T-helper 22 cell (primary cell): ENCODE measurements at regions not wholly inside any gene's neighbourhood (a gene's known extent, or its start where the extent isn't known, plus 50 kb on each side); places are given as distances from the start of the nearest gene placed in this dataset.

ENCODE experiments used
- DNase-seq: peaks from one replicate; pipeline ENCODE4 v3.0.0-alpha.2; 2020; ENCODE audit warnings: low read depth

DNA sequence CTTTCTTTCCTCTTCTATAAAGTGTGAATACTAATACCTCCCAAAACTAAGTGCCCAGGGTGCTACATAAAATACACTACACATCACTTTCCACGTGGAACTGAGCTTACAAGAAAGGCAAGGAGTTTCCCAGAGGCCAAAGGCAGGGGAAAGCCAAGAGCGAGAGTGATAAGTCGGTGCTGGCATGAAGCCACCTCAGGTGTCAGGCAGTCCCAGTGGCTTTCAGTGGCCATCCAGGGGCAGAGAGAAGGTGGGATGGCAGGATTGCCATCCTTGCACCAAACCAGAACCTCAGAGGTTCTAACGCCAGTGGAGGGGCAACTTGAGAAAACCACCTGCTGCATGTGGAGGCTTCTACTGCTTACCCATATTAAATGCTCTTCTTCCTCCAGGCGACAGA, 79.7 kb upstream of the DIO3 start:
- no peak for DNase-seq

DNA sequence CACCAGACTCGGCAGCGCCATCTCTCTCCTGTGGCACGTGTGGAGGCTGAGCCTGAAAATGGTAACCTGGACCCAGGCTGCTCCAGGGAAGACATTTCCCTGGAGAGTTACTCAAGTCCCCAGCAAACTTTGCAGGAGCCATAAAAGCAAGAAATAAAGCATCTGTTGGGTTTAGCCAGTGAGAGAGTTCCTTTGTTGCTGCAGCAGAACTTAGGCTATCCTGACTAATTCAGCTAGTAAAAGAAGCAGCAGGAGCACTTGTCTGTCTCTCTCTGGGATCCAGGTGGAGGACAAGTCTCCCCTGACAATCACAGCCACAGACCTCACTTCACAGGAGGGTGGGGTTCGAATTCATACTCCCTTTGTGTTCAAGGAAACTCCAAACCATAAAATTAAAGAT, 79.2 kb upstream of the DIO3 start:
- DNase-seq, result no peak

DNA sequence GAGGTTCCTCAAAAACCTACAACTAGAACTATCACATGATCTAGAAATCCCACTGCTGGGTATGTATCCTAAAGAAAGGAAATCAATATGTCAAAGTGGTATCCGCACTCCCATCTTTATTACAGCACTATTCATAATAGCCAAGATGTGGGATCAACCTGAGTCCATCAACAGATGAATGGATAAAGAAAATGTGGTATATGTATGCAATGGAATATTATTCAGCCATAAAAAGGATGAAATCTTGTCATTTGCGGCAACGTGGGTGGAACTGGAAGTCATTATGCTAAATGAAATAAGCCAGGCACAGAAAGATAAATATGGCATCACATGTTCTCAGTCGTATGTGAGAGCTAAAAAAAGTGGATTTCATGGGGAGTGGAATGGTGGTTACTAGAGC, 77.5 kb upstream of the DIO3 start:
- DNase-seq, result no peak

DNA sequence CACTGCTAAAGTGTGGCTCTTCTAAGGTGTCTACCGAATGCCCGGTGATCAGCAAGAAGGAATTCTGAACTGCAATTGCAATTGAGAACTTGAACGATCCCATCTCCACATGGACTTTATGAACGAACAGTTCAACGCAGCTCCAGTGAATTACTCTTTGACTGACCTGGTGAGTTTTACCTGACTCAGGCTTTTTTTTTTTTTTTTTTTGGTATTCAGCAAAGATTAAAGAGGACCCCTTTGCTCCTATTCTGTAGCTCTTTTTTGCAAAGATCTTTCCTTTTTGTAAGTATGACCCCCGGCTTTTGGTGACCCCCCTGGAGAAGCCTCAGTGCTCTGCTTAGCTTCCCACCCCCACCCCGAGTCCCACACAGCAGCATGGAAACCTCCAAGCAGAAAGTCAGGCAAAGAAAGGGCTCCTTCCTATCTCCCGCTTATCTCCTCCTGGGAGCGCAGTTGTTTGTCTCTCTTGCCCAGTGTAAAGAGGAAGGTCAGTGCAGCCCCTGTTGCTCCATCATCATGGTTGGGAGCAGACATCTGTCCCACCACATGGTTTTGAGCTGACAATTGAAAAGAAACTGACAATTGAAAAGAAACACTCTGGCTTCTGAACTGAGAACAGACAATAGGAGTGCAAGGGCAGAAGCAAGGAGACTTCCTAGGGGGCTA, 72.1 kb upstream of the DIO3 start:
- DNase-seq, result no peak

DNA sequence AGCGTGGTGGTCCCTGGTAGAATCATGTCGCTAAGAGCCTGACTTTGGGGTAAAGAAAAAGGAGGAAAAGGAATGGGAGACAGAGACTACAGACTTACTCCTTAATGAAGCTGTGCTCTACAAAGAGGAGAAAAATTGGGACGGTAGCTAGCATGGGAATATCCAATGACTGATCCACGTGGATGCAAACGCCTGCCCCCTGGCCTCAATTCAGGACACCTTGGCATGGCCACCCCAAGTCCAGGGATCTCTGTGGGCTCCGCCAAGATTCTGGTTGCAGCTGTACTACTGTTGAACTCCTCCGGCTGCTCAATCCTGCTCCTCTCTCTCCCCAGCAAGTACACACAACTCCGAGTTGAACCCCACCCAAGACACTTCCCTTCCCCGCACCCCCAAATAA, 70.5 kb upstream of the DIO3 start:
- no peak for DNase-seq

DNA sequence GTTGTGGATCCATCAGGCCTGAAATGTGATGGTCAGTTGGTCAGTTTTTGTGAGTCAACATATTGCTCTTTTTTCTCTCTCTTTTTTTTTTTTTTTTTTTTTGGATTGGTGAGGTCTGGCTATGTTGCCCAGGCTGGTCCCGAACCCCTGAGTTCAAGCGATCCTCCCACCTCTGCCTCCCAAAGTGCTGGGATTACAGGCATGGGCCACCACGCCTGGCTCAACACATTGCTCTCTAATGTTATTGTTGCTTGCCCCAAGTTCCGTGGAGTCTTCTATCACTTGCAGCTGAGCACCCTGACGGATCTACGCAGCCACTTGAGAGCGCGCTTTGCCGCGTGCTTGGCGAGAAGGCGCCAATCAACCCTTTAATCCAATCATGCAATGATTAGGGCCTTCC, 69.5 kb upstream of the DIO3 start:
- DNase-seq, result no peak

DNA sequence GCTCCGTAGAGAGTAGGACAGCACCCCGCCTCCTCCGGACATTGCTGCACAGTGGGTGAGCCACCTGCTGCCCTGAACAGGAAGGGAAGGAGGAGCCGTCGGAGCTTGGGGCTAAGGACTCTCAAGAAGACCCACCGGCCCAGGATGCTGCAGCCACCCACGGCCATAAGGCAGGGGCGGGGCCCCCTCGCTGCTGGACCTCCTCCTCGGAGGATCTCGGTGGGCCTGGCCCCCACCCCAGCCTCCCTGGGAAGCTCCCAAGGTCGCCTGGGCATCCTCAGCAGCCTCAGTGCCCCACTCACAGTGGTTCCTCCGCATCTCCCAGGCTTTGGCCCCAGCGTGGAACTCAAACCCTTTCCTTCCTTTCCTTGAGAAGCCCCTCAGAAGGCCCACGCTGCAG, 68.6 kb upstream of the DIO3 start:
- no peak for DNase-seq

DNA sequence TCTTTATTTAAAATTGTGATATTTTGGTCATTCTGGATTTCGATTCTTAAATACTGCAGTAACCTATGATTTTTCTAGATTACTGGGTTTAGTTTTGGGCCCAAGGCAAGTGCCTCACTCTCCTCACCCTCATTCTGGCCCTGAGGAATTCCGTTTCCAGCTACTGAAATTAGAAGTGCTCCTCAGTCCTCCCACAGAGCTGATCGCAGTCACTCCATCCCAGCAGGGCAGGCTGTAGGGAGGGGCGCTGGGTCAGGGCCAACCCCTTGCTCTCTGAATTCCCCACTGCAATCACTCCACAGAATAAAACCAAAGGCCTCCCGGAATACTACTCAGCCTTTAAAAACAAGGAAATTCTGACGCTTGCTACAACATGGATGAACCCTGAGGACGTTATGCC, 66.5 kb upstream of the DIO3 start:
- DNase-seq, result no peak

DNA sequence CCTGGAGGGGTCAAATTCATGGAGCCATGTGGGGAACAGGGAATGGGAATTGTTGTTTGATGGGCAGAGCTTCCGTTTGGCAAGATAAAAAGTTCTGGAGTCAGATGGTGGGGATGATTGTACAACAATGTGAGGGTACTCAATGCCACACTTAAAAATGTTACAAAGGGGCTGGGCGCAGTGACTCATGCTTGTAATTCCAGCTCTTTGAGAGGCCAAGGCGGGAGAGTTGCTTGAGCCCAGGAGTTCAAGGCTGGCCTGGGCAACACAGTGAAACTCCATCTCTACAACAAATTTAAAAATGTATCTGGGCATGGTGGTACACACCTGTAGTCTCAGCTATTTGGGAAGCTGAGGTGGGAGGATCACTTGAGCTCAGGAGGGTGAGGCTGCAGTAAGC, 66.0 kb upstream of the DIO3 start:
- DNase-seq, result no peak

DNA sequence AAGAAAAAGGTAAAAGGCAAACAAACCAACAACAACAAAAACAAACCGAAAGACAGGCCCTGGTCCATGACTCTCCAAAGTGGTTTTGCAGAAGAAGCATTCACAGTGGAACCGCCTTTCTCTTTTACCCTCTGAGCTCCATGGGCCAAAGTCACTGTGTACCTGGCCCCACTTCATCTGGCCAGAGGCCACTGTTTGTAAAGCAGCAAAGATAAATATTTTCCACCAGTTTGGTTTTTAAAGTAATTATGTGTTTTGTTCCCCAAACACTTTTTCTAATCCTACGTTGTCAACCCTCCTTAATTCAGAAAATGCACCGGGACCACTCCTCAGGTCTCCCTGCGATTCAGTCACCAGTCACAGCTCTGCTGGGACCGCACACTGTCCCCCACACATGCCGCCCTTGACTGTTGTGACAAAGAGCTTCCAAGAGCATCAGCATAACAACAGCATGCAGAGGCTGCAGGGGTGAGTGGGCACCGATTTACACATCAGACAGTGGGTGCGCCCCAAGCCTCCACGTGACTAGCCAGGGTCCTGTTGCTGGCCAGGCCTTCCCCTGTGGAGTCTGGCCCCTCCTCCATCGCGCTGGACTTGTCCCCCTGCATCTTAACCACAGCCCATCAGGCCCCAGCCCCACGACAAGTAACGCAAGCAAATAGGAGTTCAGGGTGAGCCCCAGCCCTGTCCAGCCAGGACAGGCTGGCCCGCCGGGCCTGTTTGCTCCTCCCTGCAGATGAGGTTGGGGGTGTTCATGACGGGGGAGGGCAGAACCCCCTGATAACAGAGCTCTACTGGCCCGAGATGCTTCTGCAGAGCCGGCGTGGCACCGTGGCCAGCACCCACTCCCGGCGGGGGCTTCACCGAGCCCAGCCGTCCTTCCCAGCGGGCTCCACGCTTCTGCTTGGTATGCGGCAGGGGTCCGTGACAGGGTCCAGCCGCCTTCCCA, 65.2 kb upstream of the DIO3 start:
- DNase-seq, result no peak

DNA sequence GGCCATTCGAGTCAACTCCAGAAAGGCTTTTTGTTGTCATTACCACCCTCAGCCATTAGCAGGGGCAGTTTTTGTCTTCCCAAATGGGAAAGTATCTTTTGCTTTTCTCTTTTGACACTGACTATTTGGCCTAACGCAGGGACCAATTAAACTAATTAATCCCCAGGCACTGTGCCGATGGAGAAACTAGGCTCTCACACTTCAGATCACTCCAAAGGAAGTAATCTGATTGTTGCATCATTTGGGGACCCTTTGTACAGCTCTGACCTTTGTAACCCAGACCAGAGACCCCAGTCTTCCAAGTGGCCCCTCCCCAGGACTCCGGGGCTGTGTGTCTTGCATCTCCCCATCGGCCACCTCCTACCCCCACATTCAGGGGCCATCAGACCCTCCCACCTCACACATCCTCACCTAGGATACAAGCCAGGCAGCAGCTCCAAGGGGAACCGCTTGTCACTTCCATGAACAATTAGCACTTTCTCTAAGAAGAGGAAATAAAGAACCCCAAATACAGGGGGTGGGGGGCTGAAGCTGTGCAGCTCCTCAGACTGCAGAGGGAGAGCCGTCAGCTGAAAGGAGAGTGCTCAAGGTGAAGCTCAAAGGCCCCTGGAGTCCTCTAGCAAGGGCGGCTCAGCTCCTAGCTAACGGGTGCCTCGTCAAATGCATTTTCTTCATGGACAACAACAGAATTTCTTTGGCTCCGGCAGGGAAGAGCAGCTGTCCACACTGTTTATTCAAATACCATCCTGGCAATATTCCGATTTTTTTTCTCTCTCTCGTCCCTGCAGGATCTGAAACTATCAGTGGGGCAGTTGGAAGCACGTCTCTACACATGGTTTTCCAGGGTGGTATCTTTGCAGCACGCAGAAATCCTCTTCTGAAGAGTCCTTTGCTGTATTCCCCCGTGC, 64.3 kb upstream of the DIO3 start:
- no peak for DNase-seq

DNA sequence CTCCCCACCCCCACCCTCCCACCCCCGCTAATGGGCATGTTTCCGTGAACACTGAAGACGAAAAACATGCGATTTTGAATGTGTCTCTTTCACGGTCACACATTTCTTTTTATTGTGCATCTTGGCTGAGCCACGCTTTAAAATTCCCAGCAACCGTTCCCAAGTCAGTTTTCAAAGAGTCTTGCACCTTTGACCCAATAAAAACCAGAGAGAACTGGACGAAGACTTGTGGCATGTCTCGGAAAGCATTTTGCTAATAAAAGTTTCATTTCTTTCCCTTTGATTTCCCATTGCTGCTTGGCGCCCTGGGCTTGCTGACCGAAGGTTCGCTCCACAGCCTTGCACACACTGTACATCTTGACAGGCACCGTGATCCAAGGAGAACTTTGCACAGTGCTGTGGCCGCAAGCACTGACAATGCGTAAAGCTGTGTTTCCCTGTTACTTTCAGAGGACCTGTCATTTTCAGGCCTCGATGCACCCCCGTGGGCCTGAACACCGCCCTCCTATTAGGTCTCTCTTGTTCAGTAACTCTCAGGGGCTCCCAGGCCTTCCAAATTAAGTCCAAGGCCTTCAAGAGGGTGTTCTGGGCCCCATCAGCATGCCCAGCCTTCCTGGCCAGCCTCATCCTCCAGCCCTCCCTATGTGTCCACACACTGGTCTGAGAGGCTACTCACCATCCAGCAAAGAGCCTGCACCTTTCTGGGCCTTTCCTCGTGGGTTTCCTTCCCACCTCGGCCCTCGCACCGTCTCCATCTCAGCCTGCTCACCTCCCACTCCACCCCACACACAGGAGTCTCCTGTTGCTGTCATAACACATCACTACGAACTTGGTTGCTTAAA, 63.4 kb upstream of the DIO3 start:
- no peak for DNase-seq

DNA sequence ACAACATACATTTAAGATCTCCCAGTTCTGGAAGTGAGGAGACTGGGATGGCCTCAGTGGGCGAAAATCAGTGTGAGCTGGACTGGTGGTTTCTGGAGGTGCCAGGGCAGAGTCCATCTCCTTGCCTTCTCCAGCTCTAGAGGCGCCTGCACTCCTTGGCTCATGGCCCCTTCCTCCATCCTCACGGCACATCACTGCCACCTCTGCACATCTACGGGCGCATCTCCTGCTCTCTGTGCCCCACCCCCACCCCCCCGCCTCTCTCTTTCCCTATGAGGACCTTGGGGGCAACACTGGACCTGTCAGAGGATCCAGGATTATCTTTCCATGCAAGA, 62.8 kb upstream of the DIO3 start:
- no peak for DNase-seq

DNA sequence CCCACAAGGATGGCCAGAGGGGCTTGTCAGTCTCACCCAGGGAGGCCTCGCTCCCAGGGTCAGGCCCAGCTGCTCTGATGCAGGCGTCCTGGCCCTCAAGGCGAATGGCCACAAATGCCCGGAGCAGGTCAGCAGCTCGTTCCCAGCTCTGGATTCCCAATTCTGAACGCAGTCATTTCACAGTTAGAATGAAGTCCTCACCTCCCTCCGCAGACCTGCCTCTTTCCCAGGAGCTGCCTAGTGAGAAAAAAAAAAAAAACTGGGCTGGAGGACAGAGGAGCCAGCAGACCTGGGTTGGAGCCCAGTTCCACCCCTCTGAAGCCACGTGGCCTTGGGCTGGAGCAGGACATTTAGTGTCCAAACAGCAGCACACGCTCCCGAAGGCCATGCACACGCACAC, 62.2 kb upstream of the DIO3 start:
- no peak for DNase-seq

DNA sequence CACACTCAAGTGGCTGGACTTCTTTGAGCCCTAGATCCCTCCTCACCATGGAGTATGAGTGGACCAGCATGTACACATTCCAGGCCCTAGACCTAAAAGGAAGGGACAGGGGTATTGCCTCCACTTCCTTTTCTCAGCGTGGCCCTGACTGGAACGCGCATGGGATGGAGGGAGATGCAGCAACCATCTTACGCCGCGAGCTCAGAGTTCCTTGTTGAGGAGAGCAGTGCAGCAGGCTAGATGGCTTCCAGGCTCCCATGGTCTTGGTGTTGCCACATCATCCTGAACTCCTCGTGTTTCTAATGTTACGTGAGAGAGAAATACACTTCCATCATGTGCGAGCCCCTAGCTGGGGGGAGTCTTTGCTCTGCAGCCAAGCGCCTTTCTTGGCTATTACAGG, 61.8 kb upstream of the DIO3 start:
- no peak for DNase-seq

DNA sequence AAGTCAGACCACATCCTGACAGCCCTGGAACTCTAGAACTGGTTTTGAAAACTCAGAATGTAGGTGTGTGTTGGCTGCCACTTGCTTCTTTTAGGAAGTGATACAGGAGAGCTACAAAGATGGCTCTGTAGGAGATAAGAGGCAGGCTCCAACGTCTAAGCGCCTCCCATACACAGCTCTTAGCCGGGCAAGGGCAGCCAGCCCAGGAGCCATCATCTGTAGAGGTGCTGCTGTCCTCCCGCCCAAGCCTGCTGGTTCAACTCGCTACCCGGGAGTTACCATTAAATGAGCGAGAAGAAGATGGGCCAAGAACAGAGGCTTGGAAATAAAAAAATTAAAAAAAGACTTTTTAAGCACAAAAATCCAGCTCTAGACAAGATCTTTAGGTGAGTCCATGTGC, 61.2 kb upstream of the DIO3 start:
- DNase-seq, result no peak

DNA sequence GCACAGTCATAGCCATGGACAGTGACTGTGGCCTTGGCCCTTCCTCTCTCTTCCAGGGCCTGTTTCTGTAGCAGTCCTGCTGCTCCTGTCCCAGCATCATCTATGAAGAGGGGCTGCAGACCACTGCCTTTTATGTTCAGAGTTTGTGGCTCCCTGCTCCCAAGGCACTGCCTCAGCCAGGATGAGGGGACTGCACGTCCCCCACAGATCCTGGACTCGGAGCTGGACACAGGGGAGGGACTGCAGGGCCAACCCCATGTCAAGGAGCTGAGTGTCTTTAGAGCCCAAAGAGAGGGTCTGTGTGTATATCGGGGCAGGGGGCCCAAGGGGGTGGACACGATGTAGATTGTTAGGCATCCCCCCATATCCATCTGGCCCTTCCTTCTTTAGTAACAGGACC, 60.6 kb upstream of the DIO3 start:
- DNase-seq, result no peak

DNA sequence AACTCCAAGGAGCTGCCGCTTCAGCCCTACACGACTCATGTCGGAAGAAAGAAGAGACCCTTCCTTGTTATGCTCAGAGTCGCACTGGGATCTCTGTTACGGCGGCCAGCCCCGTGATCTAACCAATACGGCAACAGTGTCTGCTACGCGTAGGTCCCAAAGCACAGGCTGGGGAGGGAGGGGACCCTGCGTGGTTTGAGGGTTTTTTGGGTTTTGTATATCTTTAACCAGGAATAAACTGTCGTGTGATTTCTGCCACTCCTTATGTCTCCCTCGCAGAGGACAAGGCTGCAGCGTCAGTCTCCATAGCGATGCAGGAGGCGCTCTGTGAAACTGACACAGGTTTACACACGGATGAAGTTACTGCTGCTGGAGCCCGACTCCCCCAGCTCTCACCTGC, 60.0 kb upstream of the DIO3 start:
- no peak for DNase-seq

DNA sequence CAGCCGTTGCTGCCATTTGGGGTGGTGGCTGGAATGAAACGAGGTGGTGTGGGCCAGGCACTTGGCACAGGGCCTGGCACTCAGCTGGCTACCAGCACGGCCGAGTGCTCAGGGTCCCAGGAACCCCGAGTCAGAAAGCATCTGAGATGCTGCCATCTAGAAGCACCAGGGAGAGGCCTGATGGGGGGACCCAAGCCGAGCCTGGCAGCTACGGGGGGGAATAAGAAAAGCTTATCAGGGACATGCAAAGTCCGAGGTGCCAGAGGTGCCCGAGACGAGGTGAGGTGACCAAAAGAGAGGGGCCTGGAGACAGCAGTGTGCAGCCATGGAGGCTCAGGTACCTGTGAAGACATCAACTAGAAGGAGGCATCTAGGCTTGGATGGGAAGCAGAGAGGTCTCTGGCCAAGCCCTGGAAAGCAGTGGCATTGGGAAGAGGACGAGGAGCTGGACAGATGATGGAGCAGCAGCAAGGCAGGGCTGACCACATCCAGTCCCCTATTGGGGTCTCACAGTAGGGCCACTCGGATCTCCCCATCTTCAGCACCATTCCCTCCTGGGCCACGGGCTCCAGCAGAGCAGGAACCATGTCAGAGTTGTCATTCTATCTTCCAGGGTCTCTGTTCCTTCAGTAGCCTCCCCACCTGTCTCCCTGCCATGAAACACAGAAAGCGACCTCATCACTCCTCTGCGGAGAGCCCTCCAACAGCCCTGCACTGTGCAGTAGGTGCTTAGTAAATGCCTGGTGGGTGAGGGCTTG, 59.3 kb upstream of the DIO3 start:
- no peak for DNase-seq

DNA sequence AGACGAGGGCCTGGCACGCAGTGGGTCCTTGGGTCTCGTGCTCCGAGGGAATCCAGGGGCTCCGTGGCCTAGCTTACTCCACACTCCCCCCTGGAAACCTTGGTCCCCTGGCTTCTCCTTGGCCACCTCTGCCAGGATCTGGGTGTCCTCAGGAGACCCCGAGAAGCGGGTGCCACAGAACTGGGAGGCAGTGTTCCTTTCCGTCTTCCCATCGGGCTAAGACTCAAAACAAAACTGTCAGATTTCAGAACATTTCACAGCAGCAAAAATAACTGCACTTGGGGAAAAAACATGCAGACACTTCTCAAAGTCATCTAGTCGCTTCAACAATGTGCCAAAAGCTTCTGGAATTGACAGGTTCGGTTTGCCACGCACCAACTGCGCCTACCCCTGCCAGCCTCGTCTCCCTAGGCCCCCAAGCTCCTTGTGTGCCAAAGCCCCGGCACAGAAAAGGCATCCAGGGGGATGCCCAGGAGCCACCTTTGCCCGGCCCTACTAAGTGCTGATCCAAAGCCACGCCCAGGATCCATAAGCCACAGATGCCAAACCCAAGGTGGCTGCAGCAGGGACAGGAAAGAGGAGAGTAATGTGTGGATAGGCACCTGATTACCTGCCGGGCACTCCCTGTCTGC, 58.4 kb upstream of the DIO3 start:
- no peak for DNase-seq
